Renal pelvis (tissue), 1 donor: ENCODE measurements at regions not wholly inside any gene's neighbourhood (a gene's known extent, or its start where the extent isn't known, plus 50 kb on each side); places are given as distances from the start of the nearest gene placed in this dataset.
"Not testable (repeated sequence)": the region's sequence is repeated elsewhere in the genome, so short reads cannot be mapped to it uniquely, and the experiment has no call there.

Experiments used
- DNase-seq: peaks from one replicate; pipeline ENCODE4 v3.0.0-alpha.2; 2013

DNA sequence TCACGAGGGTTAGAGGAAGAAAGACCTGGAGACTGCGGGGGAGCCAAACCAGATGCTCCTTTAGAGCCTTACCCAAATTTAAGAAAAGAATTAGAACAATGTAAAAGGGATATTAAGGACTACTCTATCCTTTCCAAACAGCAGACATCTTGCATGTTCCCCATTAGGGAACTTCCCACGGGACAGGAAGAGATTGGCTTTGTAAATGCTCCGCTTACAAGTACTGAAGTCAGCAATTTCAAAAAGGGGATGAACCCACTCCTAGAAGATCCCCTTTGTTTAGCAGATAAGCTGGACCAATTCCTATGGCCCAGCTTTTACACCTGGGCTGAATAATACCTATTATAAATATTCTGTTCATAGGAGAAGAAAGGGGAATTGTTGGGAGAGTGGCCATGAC is 74.2 kb downstream of the APOBEC1 start:
- DNase-seq, result no peak

DNA sequence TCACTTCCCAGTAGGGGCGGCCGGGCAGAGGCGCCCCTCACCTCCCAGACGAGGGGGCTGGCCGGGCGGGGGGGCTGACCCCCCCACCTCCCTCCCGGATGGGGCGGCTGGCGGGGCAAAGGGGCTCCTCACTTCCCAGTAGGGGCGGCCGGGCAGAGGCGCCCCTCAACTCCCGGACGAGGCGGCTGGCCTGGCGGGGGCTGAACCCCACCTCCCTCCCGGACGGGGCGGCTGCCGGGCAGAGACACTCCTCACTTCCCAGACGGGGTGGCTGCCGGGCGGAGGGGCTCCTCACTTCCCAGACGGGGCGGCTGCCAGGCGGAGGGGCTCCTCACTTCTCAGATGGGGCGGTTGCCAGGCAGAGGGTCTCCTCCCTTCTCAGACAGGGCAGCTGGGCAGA is 75.6 kb downstream of the APOBEC1 start:
- not testable (repeated sequence) for DNase-seq

DNA sequence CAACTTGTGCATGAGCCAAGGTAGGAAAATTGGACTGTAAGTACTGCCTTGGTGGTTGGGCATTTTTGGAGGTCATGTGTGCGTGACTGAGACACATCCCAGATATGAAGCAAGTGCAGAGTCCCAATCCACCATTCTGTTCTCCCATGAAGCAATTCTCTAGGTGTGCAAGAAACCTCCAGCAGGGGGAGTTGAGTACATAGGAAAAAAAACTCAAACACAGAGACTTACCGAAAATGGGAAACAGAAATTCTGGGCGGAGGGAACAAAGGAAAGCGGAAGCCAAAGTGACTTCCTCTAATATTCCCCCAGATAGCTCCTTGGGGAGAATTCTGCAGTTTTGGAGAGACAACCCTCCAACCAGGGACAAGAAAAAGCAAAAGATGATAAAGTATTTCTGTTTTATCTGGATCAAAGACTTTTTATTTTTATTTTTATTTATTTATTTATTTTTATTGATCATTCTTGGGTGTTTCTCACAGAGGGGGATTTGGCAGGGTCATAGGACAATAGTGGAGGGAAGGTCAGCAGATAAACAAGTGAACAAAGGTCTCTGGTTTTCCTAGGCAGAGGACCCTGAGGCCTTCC is 76.9 kb downstream of the APOBEC1 start:
- peak; percentile 19 for DNase-seq

DNA sequence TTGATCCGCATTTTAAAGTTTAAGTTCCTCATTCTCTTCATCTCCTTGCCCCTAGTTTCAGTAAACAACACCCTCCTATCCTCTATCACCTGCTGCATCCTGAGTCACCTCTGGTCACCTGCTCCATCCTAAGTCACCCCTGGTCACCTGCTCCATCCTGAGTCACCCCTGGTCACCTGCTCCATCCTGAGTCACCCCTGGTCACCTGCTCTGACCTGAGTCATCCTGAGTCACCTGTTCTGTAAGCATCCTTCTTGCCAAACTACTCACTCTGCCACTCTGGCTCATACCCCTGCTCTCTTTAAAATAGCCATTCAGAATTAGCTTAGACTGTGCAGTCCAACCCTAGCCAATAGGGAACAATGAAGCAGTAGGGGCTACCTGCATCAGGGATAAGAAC is 80.6 kb upstream of the CD163 start:
- not testable (repeated sequence) for DNase-seq

DNA sequence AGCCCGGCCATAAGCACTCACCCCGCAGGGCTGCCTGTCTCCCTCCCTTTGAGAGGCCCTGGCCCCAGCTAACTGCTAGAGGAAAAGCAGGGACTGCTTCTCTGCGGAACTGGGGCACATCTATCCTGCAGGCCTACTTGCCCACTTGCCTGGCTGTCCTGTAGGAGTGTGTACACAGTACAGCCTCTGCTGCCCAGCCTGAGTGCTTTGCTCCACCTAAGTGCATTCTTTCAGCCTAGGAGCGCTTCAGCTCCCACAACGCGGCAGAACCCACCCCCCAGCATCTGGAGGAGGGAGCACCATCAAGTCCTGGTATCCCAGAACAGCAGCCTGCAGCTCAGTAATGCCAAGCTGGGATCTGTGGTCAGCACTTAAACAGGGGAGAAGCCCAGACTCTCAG is 79.9 kb upstream of the CD163 start:
- no peak for DNase-seq

DNA sequence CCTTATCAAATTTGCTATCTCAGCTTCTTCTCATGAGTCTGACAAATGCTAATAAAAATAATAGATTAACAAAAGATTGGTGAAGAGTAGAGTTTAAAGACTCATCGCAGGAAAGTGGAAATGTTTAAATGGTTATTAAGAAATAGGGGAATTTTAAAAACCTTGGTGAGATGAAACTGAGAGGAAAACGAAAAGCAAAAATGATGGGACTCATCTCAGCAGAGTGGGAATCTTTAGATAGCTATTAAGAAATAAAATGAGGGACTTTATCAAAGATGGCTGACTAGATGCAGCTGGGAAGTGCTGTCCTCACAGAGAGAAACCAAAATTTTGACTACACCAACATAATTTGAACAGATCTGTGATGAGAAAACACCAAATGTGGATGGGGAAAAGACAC is 79.2 kb upstream of the CD163 start:
- DNase-seq, result no peak

DNA sequence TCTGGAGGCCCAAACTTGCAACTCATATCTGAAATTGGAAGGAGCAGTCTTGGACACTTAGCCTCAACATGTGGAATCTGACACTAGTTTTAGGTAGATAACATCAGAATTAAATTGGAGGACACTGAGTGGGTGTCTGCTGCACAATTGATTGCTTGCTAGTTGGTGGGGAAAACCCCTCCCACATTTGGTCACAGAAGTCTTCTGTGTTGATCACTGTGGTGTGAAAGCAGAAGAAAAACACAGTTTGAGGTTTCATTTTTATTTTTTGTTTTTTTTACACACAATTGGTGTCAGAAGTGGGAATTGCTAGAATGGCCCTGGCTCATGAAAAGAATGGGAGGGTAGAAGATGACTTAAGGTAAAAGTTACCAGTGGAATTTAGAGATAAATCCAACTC is 78.0 kb upstream of the CD163 start:
- no peak for DNase-seq

DNA sequence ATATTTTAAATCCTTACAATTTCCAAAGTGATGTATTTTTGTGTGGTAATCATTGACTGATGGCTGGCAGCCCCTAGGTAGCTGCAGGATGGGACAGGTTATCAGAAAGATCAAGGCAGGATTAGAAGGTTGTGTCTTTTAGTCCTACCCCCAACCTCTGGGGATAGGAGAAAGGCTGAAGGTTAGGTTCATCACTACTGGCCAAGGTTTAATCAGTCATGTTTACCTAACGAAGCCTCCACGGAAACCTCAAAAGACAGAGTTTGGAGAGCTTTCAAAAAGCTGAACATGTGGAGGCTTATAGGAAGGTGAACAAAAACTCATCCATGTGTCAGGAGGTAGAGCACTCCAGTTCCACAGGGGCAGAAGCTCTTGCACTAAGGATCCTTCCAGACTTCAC is 77.5 kb upstream of the CD163 start:
- DNase-seq, result no peak

DNA sequence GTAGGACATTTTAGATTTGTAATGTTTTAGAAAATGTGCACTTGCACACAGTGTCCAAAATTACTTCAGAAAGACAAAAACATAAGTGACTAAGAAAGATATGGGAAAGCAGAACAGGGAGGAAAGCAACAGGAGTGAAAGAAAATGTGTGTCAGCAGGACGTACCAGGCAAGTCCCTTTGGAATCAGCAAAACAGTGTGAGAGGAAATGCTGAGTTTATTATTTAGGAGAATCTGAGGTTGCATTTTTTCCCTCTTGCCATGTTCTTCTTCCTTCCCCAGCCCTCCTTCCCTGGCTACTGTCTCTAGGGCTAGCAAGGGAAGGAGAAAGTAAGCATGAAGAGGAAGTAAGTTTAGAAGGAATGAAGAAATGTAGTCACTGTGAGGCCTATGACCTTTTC is 67.7 kb upstream of the CD163 start:
- no peak for DNase-seq

DNA sequence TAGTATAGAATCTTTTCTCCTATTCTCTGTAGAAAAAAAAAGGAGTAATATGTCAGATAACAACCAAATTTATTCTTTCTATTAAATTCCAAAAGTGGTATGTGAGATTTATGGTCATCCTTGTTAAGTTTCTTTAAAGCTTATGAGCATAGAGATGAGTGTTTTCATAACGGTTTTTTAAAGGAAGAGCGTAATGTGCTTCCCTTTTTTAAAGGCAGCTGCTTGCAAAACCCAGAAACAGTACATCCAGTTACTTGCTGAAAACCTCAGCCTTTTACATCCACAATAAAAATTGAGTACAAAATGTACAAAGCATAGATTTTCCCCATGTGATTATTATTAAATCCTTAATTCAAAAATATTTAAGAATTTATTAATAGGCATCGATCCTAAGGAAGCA is 53.6 kb upstream of the CD163 start:
- DNase-seq, result no peak

DNA sequence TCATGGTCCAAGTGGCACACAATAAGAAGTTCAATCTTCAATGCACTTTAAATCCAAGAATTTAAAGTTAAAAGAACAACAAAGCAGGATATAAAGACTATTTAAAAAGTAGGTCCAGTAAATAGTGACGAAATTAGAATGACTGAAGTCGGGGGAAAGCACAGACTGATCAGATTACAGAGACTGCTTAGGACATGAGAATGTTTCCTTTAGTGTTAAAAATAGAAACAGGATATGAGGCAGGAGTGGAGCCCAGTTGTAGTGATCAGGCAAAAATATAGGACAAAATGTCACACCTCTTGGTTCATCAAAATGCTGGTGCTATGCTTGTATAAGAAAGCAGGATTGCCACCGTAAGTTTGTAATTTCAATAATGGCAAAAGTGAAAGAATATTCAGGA is 52.2 kb upstream of the CD163 start:
- peak; percentile 48 for DNase-seq

DNA sequence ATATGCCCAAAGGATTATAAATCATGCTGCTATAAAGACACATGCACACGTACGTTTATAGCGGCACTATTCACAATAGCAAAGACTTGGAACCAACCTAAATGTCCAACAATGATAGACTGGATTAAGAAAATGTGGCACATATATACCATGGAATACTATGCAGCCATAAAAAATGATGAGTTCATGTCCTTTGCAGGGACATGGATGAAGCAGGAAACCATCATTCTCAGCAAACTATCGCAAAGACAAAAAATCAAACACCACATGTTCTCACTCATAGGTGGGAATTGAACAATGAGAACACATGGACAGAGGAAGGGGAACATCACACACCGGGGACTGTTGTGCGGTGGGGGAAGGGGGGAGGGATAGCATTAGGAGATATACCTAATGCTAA is 51.3 kb upstream of the CD163 start:
- DNase-seq, result not testable (repeated sequence)
